SK-N-SH (cell line): ENCODE measurements at regions not wholly inside any gene's neighbourhood (a gene's known extent, or its start where the extent isn't known, plus 50 kb on each side); places are given as distances from the start of the nearest gene placed in this dataset.

Experiments
- CTCF ChIP-seq: fragments of 200-600 bp; sonication (generic); IDR thresholded peaks from 2 replicates; pipeline ENCODE4 v1.6.1; 2017; ENCODE audit warnings: antibody characterized with exemption, mild to moderate bottlenecking, moderate library complexity
- ELF1 ChIP-seq: IDR thresholded peaks from 2 replicates; pipeline ENCODE4 v1.4.0; 2012
- EP300 ChIP-seq, 2 experiments: IDR thresholded peaks; 2 replicates each; pipeline versions ENCODE4 v1.4.0 to v1.6.1; 2012; ENCODE audit warnings: borderline replicate concordance in 1 of 2, low read depth in 1 of 2, low read length in 1 of 2
- REST ChIP-seq: IDR thresholded peaks from 2 replicates; pipeline ENCODE4 v1.6.1; 2012; ENCODE audit warnings: mild to moderate bottlenecking, low read depth, low read length, moderate library complexity
- TEAD4 ChIP-seq: IDR thresholded peaks from 2 replicates; pipeline ENCODE4 v1.4.0; 2012; ENCODE audit warnings: mild to moderate bottlenecking, borderline replicate concordance; ENCODE audit not compliant: insufficient read depth
- USF2 ChIP-seq: fragments of 150-350 bp; IDR thresholded peaks from 2 replicates; pipeline ENCODE4 v1.6.1; 2017; ENCODE audit warnings: antibody characterized with exemption, low read length, low read depth, borderline replicate concordance
- YY1 ChIP-seq: IDR thresholded peaks from 2 replicates; pipeline ENCODE4 v1.4.0; 2012; ENCODE audit warnings: low read depth, mild to moderate bottlenecking

- TF ChIP-seq CTCF (no peak), USF2 (no peak), EP300 (IDR thresholded peaks at IDR 0.05; ENCODE audit: borderline replicate concordance in 1 of 2, low read depth in 1 of 2, low read length in 1 of 2) (no peak), ELF1 (no peak), YY1 (no peak), TEAD4 (no peak), REST (no peak)
Measured at GRCh38 chr1:208544053-208544452, 299.9 kb upstream of the PLXNA2 start.
